HG02610 (cell line): ENCODE measurements at regions not wholly inside any gene's neighbourhood (a gene's known extent, or its start where the extent isn't known, plus 50 kb on each side); places are given as distances from the start of the nearest gene placed in this dataset.

Experiments
- ATAC-seq: cut with Tn5 transposase; IDR thresholded peaks from one replicate; pipeline ENCODE4 v1.9.1; 2021; ENCODE audit warnings: mild to moderate bottlenecking, moderate library complexity; ENCODE audit not compliant: unreplicated experiment

GRCh38 chr3:107082527-107082926 is 294.7 kb upstream of the CCDC54 start:
- ATAC-seq: no peak

- ATAC-seq: no peak
These were observed 292.0 kb upstream of the CCDC54 start for GRCh38 chr3:107085261-107085660.

- no peak for ATAC-seq
These were observed 285.1 kb upstream of the CCDC54 start for GRCh38 chr3:107092121-107092520.

DNA sequence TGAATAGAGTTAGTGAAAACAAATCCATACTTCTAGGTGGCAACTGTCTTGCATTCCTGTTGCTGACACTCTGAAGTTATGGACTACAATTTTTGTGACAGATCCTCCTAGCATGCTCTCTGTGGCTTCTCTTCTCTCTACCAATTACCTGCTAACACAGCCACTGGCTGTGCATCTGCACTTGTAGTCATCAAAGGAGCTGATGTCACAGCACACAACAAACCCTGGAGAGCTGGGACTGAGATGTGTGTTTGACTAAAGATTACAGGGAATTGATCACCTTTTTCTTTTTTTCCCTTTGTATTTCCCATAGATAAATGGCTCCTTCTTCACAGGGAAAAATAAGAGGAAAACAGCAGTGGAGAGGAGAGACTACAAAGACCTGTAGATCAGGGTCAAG is 278.4 kb upstream of the CCDC54 start:
- ATAC-seq: no peak

DNA sequence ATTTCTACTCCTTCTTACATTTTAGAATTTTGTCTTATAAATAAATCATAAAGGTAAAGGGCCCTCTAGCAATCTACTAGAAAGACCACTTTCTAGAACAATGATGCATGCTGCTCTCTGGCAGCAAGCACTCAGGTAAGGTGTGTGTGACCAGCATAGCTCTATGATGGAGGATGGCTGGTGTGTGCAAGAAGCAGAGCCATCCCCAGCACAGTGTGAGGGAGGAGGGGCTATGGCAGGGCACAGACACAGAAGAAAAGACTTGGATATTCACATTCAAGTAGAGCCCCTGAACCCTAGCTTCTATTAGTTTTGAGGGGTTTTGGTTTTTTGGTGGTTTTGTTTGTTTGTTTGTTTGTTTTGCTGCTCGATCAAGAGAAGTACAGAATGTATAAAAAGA is 277.1 kb upstream of the CCDC54 start:
- no peak for ATAC-seq

DNA sequence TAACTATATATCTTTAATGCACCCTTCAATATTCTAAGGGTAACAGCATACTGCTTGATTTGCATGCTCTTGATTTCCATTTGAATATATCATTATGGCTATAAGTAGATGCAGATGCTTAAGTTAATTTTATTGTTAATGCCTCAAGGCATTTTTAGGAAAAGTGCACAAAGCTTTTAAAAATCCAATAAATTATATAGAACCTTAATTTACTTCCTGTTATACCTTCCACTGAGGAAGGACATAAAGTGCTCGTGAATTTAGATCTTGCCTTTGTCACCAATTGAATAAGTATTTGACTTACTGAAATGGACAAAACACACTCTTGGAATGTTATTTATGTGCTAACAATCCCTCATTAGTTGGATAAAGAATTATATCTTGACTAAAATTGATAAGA is 276.7 kb upstream of the CCDC54 start:
- no peak for ATAC-seq

DNA sequence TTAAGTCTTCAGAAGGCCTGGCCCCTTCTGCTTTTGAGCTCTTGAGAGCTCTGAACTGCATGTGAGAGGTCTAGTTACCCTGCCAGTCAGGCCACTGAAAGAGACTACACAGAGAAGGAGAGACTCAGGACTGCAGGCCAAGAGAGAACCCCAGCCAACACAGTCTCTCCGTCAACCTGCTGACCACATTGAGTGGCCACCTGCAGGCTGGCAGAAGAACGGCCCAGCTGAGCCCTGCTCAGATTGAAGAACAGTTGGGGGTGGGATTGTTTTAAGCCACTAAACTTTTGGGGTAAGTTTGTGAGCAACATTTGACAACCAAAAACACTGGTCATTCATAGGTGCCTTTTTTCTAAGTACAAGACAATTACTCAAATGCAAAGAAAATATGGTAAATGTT is 273.5 kb upstream of the CCDC54 start:
- no peak for ATAC-seq

DNA sequence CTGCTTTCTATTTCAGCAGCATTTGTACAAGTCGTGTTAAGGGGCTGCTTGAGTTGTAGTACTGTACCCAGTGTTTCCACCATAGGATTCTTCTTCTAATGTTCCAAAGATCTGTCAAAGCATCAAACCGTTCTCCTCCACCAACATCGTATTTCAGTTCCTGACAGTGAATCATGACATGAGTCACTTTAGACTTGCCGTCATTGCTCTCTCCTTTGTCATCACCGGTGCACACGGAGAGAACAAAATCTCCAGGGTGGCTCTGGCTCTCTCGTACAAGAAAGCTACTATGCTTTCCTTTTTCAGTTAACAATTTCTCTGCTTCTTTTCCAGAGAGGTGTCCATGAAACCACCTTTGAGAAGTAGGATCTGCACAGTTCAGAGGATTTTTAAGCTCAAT is 270.9 kb upstream of the CCDC54 start:
- no peak for ATAC-seq

DNA sequence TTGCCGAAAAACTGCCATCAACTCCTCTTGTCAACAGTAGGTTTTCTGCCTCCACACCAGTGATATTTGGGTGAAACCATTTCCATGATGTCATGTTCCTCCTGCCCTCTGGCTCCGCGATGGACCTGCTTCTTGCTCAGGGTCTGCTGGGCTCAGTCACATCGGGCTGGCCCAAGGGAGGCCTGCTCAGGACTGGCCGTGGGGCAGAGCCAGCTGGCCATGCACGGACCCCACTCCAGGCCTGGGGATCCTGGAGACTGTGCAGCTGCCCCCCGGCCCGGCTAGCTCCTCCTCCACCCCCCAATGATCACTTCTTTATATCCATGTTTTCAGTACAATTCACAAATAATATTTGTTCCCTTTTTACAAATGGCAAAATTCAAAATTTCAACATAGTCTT is 270.3 kb upstream of the CCDC54 start:
- ATAC-seq: no peak

DNA sequence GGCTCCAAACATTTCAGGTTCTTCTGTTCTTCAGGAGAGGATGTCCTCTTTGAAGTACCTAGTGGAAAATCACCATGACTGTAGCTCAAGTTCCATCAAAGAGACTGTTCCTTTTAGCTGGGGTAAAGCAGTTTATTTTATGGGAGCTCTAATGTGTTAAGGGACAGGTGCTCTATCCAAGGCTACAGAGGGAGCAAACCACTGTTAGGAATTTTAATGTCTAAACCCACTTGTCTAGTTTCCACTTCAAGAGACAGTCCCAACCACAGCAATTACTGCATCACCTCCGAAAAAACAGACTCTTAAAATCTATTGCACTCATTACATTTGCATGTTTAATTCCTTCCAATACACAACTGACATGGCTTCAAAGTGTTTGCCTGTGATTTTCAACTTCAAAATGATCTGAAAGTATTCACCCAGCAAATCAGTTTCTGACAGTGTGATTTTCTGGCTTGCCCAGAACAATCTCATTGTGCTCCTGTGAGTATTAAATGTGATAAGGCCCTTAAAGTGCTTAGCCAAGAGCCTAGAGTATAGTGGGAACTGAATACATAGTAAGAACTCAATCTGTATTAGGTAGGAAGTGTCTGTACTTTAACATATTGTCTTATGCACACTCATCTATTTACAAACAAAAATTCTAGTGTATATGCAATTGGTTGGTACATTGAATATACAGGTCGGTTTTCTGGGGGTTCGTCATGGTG is 266.5 kb upstream of the CCDC54 start:
- ATAC-seq: no peak

DNA sequence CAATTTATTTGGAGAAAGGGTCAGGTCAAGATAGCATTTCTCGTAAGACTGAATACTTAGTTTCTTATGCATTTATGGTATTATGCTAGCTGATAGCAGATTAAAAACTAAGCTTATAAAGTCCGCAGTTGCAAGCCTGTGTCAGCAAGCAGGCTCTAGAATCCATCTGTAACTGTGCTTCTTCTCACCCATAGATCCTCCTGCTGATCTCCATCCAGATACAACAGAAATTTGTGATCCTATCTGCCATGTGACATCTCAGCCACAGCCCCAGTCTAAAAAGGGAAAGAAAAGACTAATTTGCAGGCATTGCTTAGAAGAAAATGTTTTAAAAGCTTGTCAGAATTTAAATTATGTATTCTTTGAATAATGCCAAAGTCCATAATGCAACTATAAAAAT is 265.4 kb upstream of the CCDC54 start:
- ATAC-seq: no peak

DNA sequence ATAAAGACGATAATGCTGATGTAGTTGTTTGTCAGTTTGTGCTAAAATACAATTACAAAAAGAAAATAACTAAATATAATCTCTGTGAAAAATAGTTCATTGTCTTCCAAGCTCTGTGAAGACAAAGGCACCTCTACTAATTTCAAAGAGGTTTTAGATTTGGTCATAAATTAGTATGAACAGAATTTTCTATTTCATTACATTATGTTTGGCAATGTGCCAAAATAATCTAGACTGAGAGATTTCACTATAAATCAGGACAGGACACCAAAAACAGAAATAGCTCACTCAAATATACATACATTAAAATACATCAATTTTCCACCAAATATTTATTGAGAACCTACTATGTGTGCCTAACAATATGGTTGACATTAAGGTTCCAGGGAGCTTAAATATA is 264.9 kb upstream of the CCDC54 start:
- no peak for ATAC-seq

DNA sequence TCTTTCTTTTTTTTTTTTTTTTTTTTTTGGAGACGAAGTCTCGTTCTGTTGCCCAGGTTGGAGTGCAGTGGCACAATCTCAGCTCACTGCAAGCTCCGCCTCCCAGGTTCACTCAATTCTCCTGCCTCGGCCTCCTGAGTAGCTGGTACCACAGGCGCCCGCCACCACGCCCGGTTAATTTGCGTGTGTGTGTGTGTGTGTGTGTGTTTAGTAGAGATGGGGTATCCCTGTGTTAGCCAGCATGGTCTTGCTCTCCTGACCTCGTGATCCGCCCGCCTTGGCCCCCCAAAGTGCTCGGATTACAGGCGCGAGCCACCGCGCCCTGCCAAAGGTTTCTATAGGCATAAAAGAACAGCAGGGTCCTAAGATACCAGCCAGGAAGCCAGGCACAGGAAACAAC is 261.0 kb upstream of the CCDC54 start:
- no peak for ATAC-seq

DNA sequence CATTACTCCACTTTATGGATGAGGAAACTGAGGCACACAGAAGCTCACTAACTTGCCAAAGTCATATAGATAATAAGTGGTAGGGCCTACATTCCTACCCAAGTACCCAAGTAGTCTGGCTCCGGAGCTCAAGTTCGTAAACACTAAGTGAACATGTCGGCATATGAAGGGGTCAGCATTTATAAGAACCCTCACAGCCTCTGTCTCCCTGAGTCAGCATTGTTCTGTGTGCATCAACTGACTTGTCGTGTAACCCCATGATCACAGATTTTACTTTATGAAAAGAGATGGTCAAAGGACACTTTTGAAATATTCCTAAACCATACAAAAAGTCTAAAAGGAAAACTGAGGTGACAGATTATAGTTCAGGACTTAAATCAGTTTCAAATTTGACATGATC is 260.1 kb upstream of the CCDC54 start:
- no peak for ATAC-seq

DNA sequence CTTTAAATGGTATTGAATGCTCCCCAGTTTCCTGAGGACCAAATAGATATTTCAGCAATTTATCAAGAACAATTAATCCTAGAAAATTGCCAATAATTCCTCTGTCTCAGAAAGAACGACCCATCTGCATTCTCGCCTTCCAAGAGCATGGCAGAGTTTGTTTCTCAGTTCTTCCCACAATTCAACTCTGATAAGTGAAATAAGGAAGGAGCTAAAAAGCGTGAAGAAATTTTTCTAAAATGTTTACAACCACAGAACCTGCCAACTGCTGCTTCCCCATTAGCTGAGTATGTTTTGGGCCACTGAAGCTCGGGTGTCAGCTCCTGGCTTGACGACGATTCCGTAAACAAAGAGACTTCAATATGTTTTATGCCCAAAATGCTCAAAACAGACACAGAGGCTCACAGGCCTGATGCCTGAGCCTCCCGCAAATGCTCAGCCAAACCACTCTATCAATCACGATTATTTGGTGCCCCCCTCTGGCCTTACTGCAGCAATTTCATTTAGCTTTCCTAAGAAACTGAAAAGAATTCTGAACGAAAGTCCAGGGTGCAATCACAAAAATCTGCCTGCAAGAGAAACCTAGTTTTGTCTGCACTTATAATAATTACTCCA is 259.2 kb upstream of the CCDC54 start:
- no peak for ATAC-seq

DNA sequence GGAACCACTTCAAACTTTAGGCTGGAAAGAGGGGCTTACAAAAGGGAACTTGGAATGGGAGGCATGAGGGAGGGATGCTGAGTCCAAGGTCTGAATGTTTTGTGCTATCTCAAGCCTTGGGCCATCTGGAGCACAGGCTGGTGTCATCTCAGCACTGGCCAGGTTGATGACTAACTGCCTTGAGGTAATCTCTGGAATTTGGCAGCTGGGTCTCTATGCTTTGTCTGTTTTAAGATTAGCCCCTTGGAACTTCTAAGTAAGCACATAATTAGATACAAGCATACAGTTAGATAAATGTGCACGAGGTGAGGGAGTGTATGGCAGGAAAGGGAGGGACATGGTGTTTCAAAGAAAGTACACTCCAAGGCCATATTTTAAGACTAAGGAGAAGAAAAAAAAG is 252.4 kb upstream of the CCDC54 start:
- no peak for ATAC-seq

DNA sequence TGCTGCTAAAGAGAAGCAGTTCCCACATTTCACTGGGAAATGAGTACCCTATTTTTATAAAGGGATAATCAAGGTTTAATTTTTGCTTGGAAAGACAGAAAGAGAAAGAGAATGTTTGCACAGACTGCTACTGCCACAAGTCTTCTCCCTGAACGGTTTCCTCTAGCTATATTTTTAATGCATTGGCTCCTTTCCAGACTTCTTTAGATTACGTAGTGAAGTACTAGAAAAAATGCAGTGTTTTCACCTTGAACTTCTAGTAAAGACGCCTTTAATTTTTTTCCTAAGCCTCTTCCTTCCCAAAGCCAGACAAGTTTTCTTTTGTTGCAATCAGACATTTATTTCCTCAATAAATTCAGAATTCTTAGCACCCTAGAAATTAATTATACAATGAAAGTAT is 248.3 kb upstream of the CCDC54 start:
- ATAC-seq: no peak

DNA sequence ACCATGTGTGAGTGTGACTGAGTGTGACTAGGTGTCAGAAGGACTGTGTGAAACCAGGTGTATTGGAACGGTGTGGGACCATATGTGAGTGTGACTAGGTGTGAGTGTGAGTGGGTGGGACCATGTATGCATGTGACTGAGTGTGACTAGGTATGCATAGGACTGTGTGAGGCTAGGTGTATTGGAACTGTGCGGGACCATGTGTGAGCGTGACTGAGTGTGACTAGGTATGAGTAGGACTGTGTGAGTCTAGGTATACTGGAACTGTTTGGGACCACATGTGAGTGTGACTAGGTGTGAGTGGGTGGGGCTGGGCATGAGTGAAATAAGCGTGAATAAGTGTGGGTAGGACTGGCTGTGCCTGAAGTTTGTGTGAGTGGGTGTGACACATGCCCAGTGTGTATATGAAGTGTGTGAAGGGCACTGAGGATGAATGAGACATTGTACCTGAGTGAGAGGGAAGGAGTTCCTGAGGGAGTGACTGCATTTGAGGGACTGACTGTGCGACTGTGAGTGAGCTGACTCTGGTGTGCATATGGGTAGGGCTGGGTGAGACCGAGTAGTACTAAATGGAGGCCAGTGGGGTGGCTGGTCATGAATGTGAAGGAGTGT is 247.0 kb upstream of the CCDC54 start:
- no peak for ATAC-seq

GRCh38 chr3:107132674-107133073 is 244.6 kb upstream of the CCDC54 start:
- no peak for ATAC-seq

DNA sequence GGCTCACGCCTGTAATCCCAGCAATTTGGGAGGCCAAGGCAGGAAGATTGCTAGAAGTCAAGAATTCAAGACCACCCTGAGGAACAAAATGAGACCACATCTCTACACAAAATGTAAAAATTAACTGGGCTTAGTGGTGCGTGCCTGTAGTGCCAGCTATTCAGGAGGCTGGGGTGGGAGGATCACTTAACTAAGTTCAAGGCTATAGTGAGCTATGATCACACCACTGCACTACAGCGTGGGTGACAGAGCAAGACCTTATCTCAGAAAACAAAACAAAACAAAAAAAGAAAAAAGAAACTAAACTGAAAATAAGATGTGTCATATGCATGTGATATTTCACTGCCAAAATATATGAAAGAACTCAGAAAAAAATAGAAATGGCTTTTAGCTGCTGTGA is 243.3 kb upstream of the CCDC54 start:
- no peak for ATAC-seq

GRCh38 chr3:107142171-107142570 is 235.1 kb upstream of the CCDC54 start:
- no peak for ATAC-seq

DNA sequence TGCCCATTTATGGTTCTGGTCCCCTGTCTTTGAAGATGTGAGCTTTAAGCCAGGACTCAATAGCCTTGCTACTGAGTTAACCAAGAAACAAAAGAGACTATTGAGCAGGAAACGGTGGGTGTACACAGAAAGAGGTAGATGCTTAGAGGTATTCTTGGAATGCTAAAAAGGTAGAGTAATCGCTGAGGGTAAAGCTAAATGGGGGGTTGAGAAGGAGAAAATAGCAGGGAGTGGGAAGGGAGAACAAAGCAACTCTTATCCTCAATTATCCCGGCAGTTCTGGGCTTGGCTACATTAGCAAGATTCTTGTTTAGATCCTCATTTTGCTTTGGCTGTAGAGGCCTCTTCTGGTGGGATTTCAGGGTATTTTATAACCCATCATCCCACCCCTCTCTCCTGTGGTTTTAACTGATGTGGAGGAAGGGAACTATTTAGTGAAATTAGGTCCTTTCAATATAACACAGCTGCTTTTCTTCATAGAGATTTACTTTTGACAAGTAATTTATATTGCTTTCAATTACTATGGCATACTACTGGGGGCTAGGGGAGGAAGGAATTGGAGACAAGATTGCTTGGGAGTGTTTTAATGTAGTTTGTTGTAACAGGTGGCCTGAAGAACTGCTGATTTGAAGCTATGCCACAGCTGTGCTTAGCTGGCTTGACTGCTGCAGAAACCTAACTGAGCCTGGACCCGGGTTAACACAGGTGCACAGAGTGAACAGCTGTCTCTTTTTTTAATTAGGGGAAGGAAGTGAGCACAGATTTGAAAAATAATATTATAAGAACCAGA is 234.3 kb upstream of the CCDC54 start:
- ATAC-seq: no peak
